Activated CD8-positive, alpha-beta memory T cell treated with anti-CD3 and anti-CD28 coated beads, Interleukin-2, amount 50 U/mL, for 1 hour (primary cell): ENCODE measurements at regions not wholly inside any gene's neighbourhood (a gene's known extent, or its start where the extent isn't known, plus 50 kb on each side); places are given as distances from the start of the nearest gene placed in this dataset.
"Not testable (repeated sequence)": the region's sequence is repeated elsewhere in the genome, so short reads cannot be mapped to it uniquely, and the experiment has no call there.

Experiments
- DNase-seq: peaks from one replicate; pipeline ENCODE4 v3.0.0-alpha.2; 2020; ENCODE audit errors: extremely low read depth

GRCh38 chr18:997499-997898 is 92.8 kb downstream of the ADCYAP1 start:
- DNase-seq, result no peak

GRCh38 chr18:998936-999335 is 94.3 kb downstream of the ADCYAP1 start:
- DNase-seq, result no peak

GRCh38 chr18:1002653-1003178 is 98.0 kb downstream of the ADCYAP1 start:
- DNase-seq, result no peak

DNA sequence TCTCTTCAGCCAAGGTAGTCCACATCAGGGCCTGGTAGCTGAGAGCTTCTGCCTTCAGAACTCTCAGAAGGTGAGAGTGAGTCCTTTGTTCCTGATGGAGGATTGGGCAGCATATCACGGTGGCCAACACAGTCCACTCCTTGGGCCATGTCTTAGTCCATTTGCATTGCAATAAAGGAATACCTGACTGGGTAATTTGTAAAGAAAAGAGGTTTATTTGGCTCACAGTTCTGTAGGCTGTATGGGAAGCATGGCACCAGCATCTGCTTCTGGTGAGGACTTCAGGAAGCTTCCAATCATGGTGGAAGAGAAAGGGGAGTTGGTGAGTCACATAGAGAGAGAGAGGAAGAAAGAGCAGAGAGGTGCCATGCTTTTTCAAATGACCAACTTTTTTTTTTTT is 98.8 kb downstream of the ADCYAP1 start:
- DNase-seq, result no peak

- DNase-seq, result no peak
Observed at GRCh38 chr18:1006304-1006703, 101.6 kb downstream of the ADCYAP1 start.

GRCh38 chr18:1006965-1007364 is 102.3 kb downstream of the ADCYAP1 start:
- no peak for DNase-seq

DNA sequence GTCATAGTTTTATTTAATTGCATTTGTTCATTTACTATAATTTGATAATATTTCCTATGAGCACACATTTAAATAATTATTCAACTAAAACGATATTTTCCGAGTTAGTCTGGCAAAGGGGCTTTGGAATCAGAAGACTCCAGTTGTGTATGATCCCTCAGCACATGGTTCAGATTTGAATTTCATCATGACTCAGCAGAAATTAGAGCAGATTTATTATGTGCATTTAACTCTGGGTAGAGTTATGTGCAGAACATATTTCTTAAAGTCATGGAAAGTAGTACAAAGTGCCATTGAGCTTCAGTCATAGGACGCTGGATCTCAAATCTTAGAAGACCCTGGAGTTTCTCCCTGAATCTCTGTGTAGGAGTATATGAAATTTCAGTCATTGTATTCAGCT is 106.7 kb downstream of the ADCYAP1 start:
- no peak for DNase-seq

DNA sequence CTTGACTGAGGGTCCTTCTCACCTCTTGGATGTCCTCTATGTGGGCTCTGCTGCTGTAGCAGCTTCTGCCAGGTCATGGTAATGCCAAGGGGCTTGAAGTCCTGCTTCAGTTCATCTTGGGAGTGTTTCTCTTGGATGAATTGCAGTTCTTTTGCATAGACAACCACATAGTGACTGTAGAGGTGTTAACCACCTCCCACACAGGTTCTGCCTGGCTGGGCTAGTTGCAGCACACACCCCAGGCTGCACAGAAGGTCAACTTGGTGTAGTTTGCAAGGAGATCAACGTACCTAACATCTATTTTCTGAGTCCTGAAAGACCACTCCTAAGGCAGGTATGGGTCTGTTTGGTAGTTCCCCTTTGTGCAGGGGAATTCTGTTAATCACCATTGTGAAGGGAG is 108.1 kb downstream of the ADCYAP1 start:
- no peak for DNase-seq

GRCh38 chr18:1013951-1014350 is 109.3 kb downstream of the ADCYAP1 start:
- no peak for DNase-seq

GRCh38 chr18:1014509-1014908 is 109.8 kb downstream of the ADCYAP1 start:
- no peak for DNase-seq

DNA sequence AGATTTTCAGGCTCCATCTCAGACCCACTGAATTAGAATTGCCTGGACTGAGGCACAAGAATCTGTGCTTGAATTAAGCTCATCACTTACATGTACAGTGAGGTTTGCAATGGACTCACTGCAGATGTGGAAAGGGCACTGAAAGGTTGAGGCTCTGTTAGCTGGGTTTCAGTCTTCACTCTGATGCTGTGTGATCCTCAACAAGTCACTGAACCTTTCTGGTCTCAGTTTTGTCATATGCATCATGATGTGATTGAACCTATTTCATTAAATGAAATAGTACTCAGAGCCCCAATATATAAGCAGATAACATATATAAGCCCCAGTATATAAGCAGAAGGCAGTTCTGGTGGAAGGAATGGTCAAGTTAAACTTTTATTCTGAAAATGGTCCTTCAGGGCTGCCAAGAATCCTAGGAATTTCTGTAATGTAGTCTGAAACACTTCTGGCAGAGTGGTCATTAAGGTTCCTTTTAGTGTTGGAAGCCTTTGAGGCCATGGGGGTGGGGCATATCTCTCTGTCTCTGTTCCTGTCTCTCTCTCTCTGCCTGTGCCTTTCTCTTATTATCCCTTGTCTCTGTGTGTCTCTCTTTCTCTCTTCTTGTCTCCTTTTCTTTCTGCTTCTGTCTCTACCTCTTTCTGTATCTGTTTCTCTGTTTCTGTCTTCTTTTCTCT is 110.4 kb downstream of the ADCYAP1 start:
- no peak for DNase-seq

GRCh38 chr18:1015777-1016176 is 111.1 kb downstream of the ADCYAP1 start:
- DNase-seq, result no peak

GRCh38 chr18:1017227-1018058 is 112.8 kb downstream of the ADCYAP1 start:
- DNase-seq, result no peak

DNA sequence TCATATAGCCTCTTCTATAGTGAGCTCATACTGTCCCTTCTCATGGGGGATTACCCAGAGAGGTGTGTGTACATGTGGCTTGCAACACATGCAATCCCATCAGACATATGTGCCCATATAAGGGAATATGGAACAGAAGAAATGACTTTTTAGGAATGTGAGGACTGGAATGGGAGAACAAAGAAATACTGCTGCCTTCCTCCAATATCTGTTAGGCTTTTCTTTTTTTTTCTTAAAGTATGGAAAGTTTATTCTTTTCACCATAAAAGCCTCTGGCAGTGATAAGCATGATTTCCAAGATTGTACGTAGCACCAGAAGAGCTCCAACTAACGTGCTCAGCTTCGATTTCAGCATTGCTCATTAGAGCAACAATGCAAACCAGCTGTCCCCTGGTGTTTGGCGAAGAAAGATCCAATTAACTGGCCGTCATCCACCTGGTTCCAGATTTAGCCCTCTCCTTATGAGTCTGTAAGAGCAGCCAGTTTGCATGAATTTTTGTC is 113.6 kb downstream of the ADCYAP1 start:
- DNase-seq, result no peak

- DNase-seq, result no peak
Observed at GRCh38 chr18:1019191-1019590, 114.5 kb downstream of the ADCYAP1 start.

GRCh38 chr18:1020731-1021344 is 116.2 kb downstream of the ADCYAP1 start:
- DNase-seq, result no peak

DNA sequence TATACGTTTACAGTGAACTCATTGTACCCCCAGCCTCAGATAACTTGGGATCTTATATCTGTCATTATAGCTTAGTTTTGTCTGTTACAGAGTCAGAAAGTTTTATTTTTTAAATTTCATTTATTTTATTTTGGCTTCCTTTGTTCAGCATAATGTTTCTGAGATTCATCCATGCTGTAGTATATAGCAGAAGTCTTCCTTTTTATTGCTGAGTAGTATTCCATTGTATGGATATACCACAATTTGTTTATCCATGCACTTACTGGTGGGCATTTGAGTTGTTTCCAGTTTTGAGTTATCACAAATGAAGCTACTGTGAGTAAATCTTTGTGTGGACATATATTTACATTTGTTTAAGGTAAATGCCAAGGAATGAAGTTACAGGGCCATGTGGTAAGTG is 122.3 kb downstream of the ADCYAP1 start:
- no peak for DNase-seq

- not testable (repeated sequence) for DNase-seq
Observed at GRCh38 chr18:1033092-1033491, 128.4 kb downstream of the ADCYAP1 start.

- no peak for DNase-seq
Observed at GRCh38 chr18:1034971-1035370, 130.3 kb downstream of the ADCYAP1 start.

GRCh38 chr18:1036926-1037325 is 132.3 kb downstream of the ADCYAP1 start:
- DNase-seq, result no peak

GRCh38 chr18:1037776-1038175 is 133.1 kb downstream of the ADCYAP1 start:
- no peak for DNase-seq

DNA sequence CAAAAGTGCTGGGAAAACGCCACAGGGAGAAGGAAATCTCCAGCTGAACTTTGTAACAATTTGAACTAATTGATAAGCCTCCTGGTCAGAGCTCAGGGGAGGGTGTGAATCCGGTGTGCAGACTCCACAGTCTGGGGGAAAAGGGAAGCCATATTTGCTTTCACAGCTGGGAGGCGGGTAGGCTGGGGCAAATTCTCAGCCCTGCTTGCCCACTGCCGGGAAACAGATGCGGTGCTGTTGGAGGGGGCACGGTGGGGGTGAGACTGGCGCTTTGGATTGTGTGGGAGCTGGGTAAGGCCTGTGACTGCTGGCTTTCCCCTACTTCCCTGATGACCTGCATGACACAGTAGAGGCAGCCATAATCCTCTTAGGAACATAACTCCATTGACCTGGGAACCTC is 134.8 kb downstream of the ADCYAP1 start:
- no peak for DNase-seq
